Prostate gland (tissue), 2 donors: ENCODE measurements at regions not wholly inside any gene's neighbourhood (a gene's known extent, or its start where the extent isn't known, plus 50 kb on each side); places are given as distances from the start of the nearest gene placed in this dataset.

Experiments used
- DNase-seq: peaks from one replicate; pipeline ENCODE4 v3.0.0-alpha.2; 2019; ENCODE audit warnings: low spot score
- H3K27ac ChIP-seq, 2 donors: fragments of 200-600 bp; sonication (generic); 2 replicates each; pipeline ENCODE4 v1.5.1; 2017 to 2019
- H3K27me3 ChIP-seq: fragments of 200-600 bp; sonication (generic); replicated peaks from 2 replicates; pipeline ENCODE4 v1.5.1; 2019; ENCODE audit not compliant: insufficient read depth
- H3K36me3 ChIP-seq, 2 donors: fragments of 200-600 bp; sonication (generic); 1 replicate in 1 of 2; 2 replicates in 1 of 2; pipeline versions ENCODE4 v1.5.1 to v1.8.1; 2017 to 2019
- H3K4me1 ChIP-seq: fragments of 200-600 bp; sonication (generic); replicated peaks from 2 replicates; pipeline ENCODE4 v1.5.1; 2019
- H3K4me3 ChIP-seq, 2 donors: fragments of 200-600 bp; sonication (generic); 2 replicates each; pipeline ENCODE4 v1.5.1; 2017 to 2019
- H3K9me3 ChIP-seq: fragments of 200-600 bp; sonication (generic); 2 replicates; pipeline ENCODE4 v1.5.1; 2017
- POLR2A ChIP-seq: fragments of 450-650 bp; IDR thresholded peaks from one replicate; pipeline ENCODE4 v1.6.1; 2016; ENCODE audit warnings: antibody characterized with exemption, mild to moderate bottlenecking
- POLR2AphosphoS5 ChIP-seq: sonication (generic); formaldehyde crosslinking; IDR thresholded peaks from one replicate; pipeline ENCODE4 v1.6.1; 2017; ENCODE audit warnings: antibody characterized with exemption
- WGBS: methylation state at CpG from one replicate; pipeline ENCODE4 v1.1.5; 2018; 5-methylcytosine and 5-hydroxymethylcytosine counted together
- intact Hi-C: fragments of 100-400 bp; cut with DNase I; formaldehyde crosslinking; loops from one replicate; pipeline ENCODE4 v1.14.2; 2022
- TF ChIP-seq, protein P1 (sequence below), 4 experiments: fragments of 200-600 bp in 2 of 4; fragments of 450-650 bp in 2 of 4; sonication (generic) in 2 of 4; IDR thresholded peaks; 1 replicate in 3 of 4; 2 replicates in 1 of 4; pipeline ENCODE4 v1.5.1; 2016 to 2019; ENCODE audit warnings: antibody characterized with exemption in 4 of 4, mild to moderate bottlenecking in 2 of 4, moderate library complexity in 2 of 4

DNA sequence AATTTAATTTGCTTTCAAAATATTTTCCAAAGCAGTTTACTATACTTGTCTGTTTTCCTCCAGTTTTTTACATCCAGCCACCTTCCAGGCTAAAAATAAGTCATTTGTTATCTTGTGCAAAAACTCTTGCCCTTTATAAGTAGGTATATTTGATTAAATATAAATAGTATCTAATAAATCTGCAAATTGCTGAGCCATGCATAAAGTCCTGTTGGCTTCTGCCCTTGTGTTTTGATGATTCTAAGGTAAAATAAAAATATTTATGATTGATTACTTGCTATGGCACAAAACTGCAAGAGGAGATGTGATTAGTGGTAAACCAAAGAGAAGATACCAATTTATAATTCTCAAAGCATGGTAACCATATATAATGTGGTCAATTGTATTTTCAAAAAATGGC, 1026.7 kb downstream of the EPHA3 start:
- Histone ChIP-seq H3K4me1 (no peaks in the 10 kb centered on the region), H3K9me3 (no peaks in the 10 kb centered on the region), H3K27me3 (no peaks in the 10 kb centered on the region), H3K36me3 (no peaks in the 10 kb centered on the region), H3K27ac (no peak overlapping the region), H3K4me3 (no peak overlapping the region)
- TF ChIP-seq POLR2A: no peak
- TF ChIP-seq POLR2AphosphoS5: no peak
- TF ChIP-seq, protein P1, sequence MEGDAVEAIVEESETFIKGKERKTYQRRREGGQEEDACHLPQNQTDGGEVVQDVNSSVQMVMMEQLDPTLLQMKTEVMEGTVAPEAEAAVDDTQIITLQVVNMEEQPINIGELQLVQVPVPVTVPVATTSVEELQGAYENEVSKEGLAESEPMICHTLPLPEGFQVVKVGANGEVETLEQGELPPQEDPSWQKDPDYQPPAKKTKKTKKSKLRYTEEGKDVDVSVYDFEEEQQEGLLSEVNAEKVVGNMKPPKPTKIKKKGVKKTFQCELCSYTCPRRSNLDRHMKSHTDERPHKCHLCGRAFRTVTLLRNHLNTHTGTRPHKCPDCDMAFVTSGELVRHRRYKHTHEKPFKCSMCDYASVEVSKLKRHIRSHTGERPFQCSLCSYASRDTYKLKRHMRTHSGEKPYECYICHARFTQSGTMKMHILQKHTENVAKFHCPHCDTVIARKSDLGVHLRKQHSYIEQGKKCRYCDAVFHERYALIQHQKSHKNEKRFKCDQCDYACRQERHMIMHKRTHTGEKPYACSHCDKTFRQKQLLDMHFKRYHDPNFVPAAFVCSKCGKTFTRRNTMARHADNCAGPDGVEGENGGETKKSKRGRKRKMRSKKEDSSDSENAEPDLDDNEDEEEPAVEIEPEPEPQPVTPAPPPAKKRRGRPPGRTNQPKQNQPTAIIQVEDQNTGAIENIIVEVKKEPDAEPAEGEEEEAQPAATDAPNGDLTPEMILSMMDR (IDR thresholded peaks at IDR 0.05): no peak
- DNase-seq: no peak
- intact Hi-C loops: no loop called here

DNA sequence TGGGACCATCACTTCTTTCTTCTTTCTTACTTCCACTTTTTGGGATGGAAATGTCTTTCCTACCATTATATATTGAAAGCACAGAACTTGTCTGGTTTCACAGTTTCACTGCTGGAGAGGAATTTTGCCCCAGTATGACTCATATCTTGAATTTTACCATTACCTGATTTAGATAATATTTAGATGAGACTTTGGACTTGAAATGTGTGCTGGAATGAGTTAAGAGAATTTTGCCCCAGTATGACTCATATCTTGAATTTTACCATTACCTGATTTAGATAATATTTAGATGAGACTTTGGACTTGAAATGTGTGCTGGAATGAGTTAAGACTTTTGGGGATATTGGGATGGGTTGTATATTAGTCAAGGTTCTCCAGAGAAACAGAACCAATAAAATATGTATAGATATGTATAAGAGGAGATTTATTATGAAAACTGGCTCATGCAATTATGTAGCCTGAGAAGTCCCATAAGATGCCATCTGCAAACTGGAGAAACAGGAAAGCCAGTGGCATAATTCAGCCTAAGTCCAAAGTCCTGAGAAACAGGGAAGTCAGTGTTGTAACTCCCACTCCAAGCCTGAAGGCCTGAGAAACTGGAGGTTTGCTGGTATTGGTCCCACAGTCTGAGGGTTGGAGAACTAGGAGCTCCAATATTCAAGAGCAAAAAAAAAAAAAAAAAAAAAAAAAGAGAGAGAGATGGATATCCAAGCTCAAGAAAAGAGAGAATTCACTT, 1029.2 kb downstream of the EPHA3 start:
- H3K4me3 ChIP-seq: no peak overlapping the region
- intact Hi-C loops: no loop called here
- no peaks in the 10 kb centered on the region for H3K27me3 ChIP-seq
- no peak overlapping the region for H3K27ac ChIP-seq
- H3K4me1 ChIP-seq: no peaks in the 10 kb centered on the region
- TF ChIP-seq, protein P1 (IDR thresholded peaks at IDR 0.05): no peak
- DNase-seq: no peak
- H3K36me3 ChIP-seq: no peaks in the 10 kb centered on the region
- H3K9me3 ChIP-seq: no peaks in the 10 kb centered on the region

DNA sequence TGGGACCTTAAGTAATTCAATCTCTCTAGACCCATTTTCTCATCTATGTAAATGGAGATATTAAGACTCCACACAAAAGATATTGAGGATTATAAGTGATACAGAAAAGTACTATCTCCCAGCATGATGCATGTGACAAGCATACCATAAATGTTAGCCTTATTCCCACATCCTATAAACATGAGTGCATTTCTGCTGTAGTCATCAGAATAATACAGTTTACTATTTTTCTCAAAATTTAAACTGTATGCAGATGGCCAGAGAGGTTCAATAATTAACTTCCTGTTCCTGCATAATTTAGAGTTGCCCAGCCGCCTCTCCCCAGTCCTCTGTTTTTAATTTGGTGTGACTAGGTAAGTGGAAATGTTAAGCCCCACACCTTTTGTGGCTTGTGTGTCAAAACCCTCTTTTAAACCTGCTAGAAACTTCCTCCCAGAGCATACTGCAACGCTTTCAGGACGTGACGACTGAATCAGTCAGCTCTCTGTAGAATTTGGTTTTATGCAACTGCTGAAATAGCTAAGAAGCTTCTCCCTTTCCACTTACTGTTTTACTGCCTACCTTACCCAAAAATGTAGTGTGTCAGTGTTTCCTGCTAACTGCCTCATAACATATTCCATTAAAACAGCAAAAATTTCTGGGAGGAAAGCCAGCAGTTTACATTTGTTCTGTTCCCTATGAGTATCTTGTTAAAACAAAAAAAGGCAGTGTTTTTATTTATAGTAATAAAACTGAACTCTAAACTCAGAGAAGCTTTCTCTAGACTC, 1037.9 kb downstream of the EPHA3 start:
- WGBS: 30% methylated on average over 4 of the region's 4 CpGs
- H3K4me1 ChIP-seq: no peaks in the 10 kb centered on the region
- TF ChIP-seq POLR2A: no peak
- TF ChIP-seq, protein P1 (IDR thresholded peaks at IDR 0.05): no peak
- TF ChIP-seq POLR2AphosphoS5: no peak
- no peaks in the 10 kb centered on the region for H3K27me3 ChIP-seq
- H3K27ac ChIP-seq: no peak overlapping the region
- intact Hi-C loops: no loop called here
- H3K36me3 ChIP-seq: no peaks in the 10 kb centered on the region
- H3K9me3 ChIP-seq: no peaks in the 10 kb centered on the region
- no peak overlapping the region for H3K4me3 ChIP-seq
- DNase-seq: no peak

DNA sequence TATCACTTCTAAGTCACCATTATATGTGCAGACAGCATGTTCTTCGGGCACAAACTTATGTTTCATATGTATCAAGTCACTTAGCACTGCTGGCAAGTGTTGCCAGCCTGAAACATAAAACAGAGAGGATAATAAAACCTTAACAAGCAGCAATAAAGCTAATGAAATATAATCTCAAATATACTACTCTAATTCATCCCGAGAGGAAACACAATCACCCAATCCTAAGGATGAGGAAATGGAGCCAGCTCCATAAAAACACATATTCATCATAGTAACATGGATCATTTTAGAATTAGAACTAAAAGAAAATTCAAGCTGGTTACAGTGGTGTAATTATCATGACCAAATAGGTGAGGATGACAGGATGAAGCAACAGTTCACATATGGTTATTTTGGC, 1072.7 kb downstream of the EPHA3 start:
- 24% methylated on average over 2 of the region's 2 CpGs for WGBS
- Histone ChIP-seq H3K4me1 (no peaks in the 10 kb centered on the region), H3K9me3 (no peaks in the 10 kb centered on the region), H3K27ac (no peak overlapping the region), H3K4me3 (no peak overlapping the region), H3K36me3 (no peaks in the 10 kb centered on the region), H3K27me3 (no peaks in the 10 kb centered on the region)
- intact Hi-C loops: loop anchor here (10.0 kb wide), 1 partner anchor 1975 kb away; no protein-coding TSS in a partner anchor
- no peak for DNase-seq
- TF ChIP-seq, protein P1 (IDR thresholded peaks at IDR 0.05): no peak
- no peak for TF ChIP-seq POLR2A
- no peak for TF ChIP-seq POLR2AphosphoS5

DNA sequence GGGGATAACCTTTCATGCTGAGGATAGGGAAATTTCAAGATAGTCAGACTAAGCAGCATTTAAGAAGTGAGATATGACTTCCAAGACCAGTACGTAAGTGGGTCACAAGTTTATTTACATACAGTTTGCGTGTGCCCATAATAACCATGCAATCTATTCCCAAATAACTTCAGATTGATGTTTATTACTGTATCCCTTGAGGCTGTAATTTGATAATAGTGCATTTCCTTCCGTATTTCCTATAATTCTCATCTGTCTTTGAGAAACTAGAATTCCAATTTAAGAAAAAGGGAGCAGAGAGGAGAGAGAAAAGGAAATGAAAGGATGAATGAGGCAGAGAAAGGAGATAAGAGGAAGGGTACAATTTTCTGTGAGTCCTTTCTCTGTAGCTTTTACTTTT, 1073.1 kb downstream of the EPHA3 start:
- TF ChIP-seq POLR2AphosphoS5: no peak
- Histone ChIP-seq H3K9me3 (no peaks in the 10 kb centered on the region), H3K27me3 (no peaks in the 10 kb centered on the region), H3K27ac (no peak overlapping the region), H3K36me3 (no peaks in the 10 kb centered on the region), H3K4me3 (no peak overlapping the region), H3K4me1 (no peaks in the 10 kb centered on the region)
- 27% methylated on average over 3 of the region's 3 CpGs for WGBS
- DNase-seq: no peak
- intact Hi-C loops: loop anchor here (10.0 kb wide), 1 partner anchor 1976 kb away; no protein-coding TSS in a partner anchor
